A549 (cell line): ENCODE measurements at regions not wholly inside any gene's neighbourhood (a gene's known extent, or its start where the extent isn't known, plus 50 kb on each side); places are given as distances from the start of the nearest gene placed in this dataset.

Experiments
- ATAC-seq, 2 experiments: fragments of 200-7000 bp in 1 of 2; fragments of >200 bp in 1 of 2; cut with Nextera tagmentation in 1 of 2; cut with Tn5 transposase in 1 of 2; 3 replicates each; pipeline versions ENCODE4 v1.8.0 to v1.9.1; 2018 to 2020; ENCODE audit warnings: mild to moderate bottlenecking in 1 of 2, moderate library complexity in 1 of 2
- CTCF ChIA-PET: fragments of 300-600 bp; sonication (Branson Sonifier 250); formaldehyde crosslinking; extraction: SDS; loops from one replicate; lab custom pipeline; 2021; ENCODE audit warnings: antibody characterized with exemption, inconsistent platforms; lab: Yijun Ruan, JAX
- POLR2A ChIA-PET: fragments of 350-600 bp; formaldehyde crosslinking; extraction: SDS; loops from one replicate; lab custom pipeline; 2021; ENCODE audit warnings: antibody characterized with exemption, inconsistent platforms; lab: Yijun Ruan, JAX
- DNase-seq, 2 experiments: peaks; one replicate each; pipeline versions ENCODE4 v3.0.0 to v3.0.0-alpha.2; 2011 to 2016; ENCODE audit warnings: low read depth in 1 of 2, low spot score in 1 of 2
- FAIRE-seq: peaks from 2 replicates; lab custom pipeline; 2011; peaks lifted over from hg19 to GRCh38; lab: Jason Lieb, UNC
- H3K27ac ChIP-seq, 2 experiments: fragments of >200 bp; sonication (Bioruptor Twin); formaldehyde crosslinking; 3 replicates each; pipeline ENCODE4 v1.5.1; 2016 to 2017
- H3K4me1 ChIP-seq: fragments of >200 bp; sonication (Bioruptor Twin); formaldehyde crosslinking; 3 replicates; pipeline ENCODE4 v1.6.1; 2016
- H3K4me2 ChIP-seq: fragments of >200 bp; sonication (Bioruptor Twin); formaldehyde crosslinking; 3 replicates; pipeline ENCODE4 v1.6.1; 2016
- H3K4me3 ChIP-seq: fragments of >200 bp; sonication (Bioruptor Twin); formaldehyde crosslinking; 3 replicates; pipeline ENCODE4 v1.5.1; 2016
- H3K9me3 ChIP-seq: fragments of >200 bp; sonication (Bioruptor Twin); formaldehyde crosslinking; 3 replicates; pipeline ENCODE4 v1.6.1; 2016
- BHLHE40 ChIP-seq: IDR thresholded peaks from 2 replicates; pipeline ENCODE4 v1.6.1; 2012; ENCODE audit warnings: low read depth, low read length, inconsistent platforms
- CBX2 ChIP-seq: fragments of 200-600 bp; sonication (generic); IDR thresholded peaks from 2 replicates; pipeline ENCODE4 v1.6.1; 2016; ENCODE audit warnings: low read depth, mild to moderate bottlenecking, borderline replicate concordance
- CBX8 ChIP-seq: fragments of 200-600 bp; sonication (generic); IDR thresholded peaks from 2 replicates; pipeline ENCODE4 v1.6.1; 2016
- CEBPB ChIP-seq, 2 experiments: fragments of >200 bp in 1 of 2; sonication (Bioruptor Twin) in 1 of 2; formaldehyde crosslinking in 1 of 2; IDR thresholded peaks; 2 replicates each; pipeline ENCODE4 v1.6.1; 2012 to 2016
- CHD2 ChIP-seq: fragments of 150-350 bp; IDR thresholded peaks from 2 replicates; pipeline ENCODE4 v1.6.1; 2014; ENCODE audit warnings: low read length; ENCODE audit not compliant: partially characterized antibody
- CHD4 ChIP-seq: fragments of 200-600 bp; sonication (generic); IDR thresholded peaks from 2 replicates; pipeline ENCODE4 v1.6.1; 2016; ENCODE audit warnings: antibody characterized with exemption, mild to moderate bottlenecking, borderline replicate concordance
- EHMT2 ChIP-seq: fragments of 200-600 bp; sonication (generic); IDR thresholded peaks from 2 replicates; pipeline ENCODE4 v1.6.1; 2016; ENCODE audit warnings: antibody characterized with exemption, low read depth, mild to moderate bottlenecking, moderate library complexity
- EP300 ChIP-seq, 2 experiments: fragments of >200 bp; sonication (Bioruptor Twin); formaldehyde crosslinking; IDR thresholded peaks; 2 replicates in 1 of 2; 3 replicates in 1 of 2; pipeline ENCODE4 v1.6.1; 2016 to 2017
- FOXS1 ChIP-seq: fragments of 250-450 bp; sonication (Bioruptor Pico); IDR thresholded peaks from 2 replicates; pipeline ENCODE4 v1.5.0; 2020; ENCODE audit warnings: mild to moderate bottlenecking, moderate library complexity
- HDAC2 ChIP-seq: fragments of 200-600 bp; sonication (generic); IDR thresholded peaks from 2 replicates; pipeline ENCODE4 v1.6.1; 2016
- HEYL ChIP-seq: fragments of 250-450 bp; sonication (Bioruptor Pico); IDR thresholded peaks from 2 replicates; pipeline ENCODE4 v1.8.0; 2021; ENCODE audit warnings: mild to moderate bottlenecking, moderate library complexity
- HOXB5 ChIP-seq: fragments of 250-450 bp; sonication (Bioruptor Pico); IDR thresholded peaks from 2 replicates; pipeline ENCODE4 v1.5.0; 2020; ENCODE audit warnings: mild to moderate bottlenecking, moderate library complexity
- JUNB ChIP-seq: fragments of >200 bp; sonication (Bioruptor Twin); formaldehyde crosslinking; IDR thresholded peaks from 2 replicates; pipeline ENCODE4 v1.6.1; 2016
- KDM5A ChIP-seq: fragments of 200-600 bp; sonication (generic); IDR thresholded peaks from 2 replicates; pipeline ENCODE4 v1.6.1; 2016; ENCODE audit warnings: antibody characterized with exemption, mild to moderate bottlenecking
- MAZ ChIP-seq: fragments of 150-350 bp; IDR thresholded peaks from 2 replicates; pipeline ENCODE4 v1.6.1; 2014; ENCODE audit warnings: antibody characterized with exemption, low read depth, low read length, borderline replicate concordance
- NR3C1 ChIP-seq: fragments of >200 bp; sonication (Bioruptor Twin); formaldehyde crosslinking; IDR thresholded peaks from 3 replicates; pipeline ENCODE4 v1.6.1; 2017
- PHF8 ChIP-seq: fragments of 200-600 bp; sonication (generic); IDR thresholded peaks from 2 replicates; pipeline ENCODE4 v1.6.1; 2016; ENCODE audit warnings: low read depth, mild to moderate bottlenecking, antibody characterized with exemption, moderate library complexity, borderline replicate concordance
- POLR2A ChIP-seq: IDR thresholded peaks from 2 replicates; pipeline ENCODE4 v1.6.1; 2012; ENCODE audit warnings: mild to moderate bottlenecking, low read length
- POLR2AphosphoS2 ChIP-seq: conservative IDR thresholded peaks from 2 replicates; pipeline ENCODE4 v1.6.1; 2012; ENCODE audit warnings: low read length, improper control_type of control experiment, inconsistent platforms
- RAD21 ChIP-seq, 2 experiments: fragments of >200 bp in 1 of 2; sonication (Bioruptor Twin) in 1 of 2; formaldehyde crosslinking in 1 of 2; IDR thresholded peaks in 1 of 2; conservative IDR thresholded peaks in 1 of 2; 2 replicates in 1 of 2; 3 replicates in 1 of 2; pipeline ENCODE4 v1.6.1; 2012 to 2018; ENCODE audit warnings: inconsistent platforms in 1 of 2
- RNF2 ChIP-seq: fragments of 200-600 bp; sonication (generic); IDR thresholded peaks from 2 replicates; pipeline ENCODE4 v1.6.1; 2016; ENCODE audit warnings: low read depth, mild to moderate bottlenecking, antibody characterized with exemption, moderate library complexity, borderline replicate concordance
- TFCP2L1 ChIP-seq: fragments of 250-450 bp; sonication (Bioruptor Pico); IDR thresholded peaks from 2 replicates; pipeline ENCODE4 v1.5.0; 2021; ENCODE audit warnings: mild to moderate bottlenecking
- TP53 ChIP-seq: fragments of 250-450 bp; sonication (Bioruptor Pico); IDR thresholded peaks from 2 replicates; pipeline ENCODE4 v1.5.0; 2021; ENCODE audit warnings: mild to moderate bottlenecking, moderate library complexity
- ZC3H11A ChIP-seq: fragments of 450-650 bp; IDR thresholded peaks from 2 replicates; pipeline ENCODE4 v1.6.1; 2014; ENCODE audit warnings: antibody characterized with exemption, mild to moderate bottlenecking
- WGBS: methylation state at CpG from one replicate; pipeline ENCODE4 v1.1.6; 2017; ENCODE audit errors: missing lambda C conversion rate; 5-methylcytosine and 5-hydroxymethylcytosine counted together
- TF ChIP-seq, protein P1 (sequence below): fragments of 250-450 bp; sonication (Bioruptor Pico); IDR thresholded peaks from 2 replicates; pipeline ENCODE4 v1.5.0; 2020; ENCODE audit warnings: low read depth, mild to moderate bottlenecking, moderate library complexity
- TF ChIP-seq, protein P2 (sequence below): fragments of 200-600 bp; sonication (generic); IDR thresholded peaks from 2 replicates; pipeline ENCODE4 v1.6.1; 2016; ENCODE audit warnings: antibody characterized with exemption, mild to moderate bottlenecking, moderate library complexity
- TF ChIP-seq, protein P3 (sequence below): fragments of 450-650 bp; IDR thresholded peaks from 2 replicates; pipeline ENCODE4 v1.6.1; 2014; ENCODE audit warnings: antibody characterized with exemption
- TF ChIP-seq, protein P4 (sequence below): fragments of >200 bp; sonication (Bioruptor Twin); formaldehyde crosslinking; IDR thresholded peaks from 3 replicates; pipeline ENCODE4 v1.5.1; 2016

DNA sequence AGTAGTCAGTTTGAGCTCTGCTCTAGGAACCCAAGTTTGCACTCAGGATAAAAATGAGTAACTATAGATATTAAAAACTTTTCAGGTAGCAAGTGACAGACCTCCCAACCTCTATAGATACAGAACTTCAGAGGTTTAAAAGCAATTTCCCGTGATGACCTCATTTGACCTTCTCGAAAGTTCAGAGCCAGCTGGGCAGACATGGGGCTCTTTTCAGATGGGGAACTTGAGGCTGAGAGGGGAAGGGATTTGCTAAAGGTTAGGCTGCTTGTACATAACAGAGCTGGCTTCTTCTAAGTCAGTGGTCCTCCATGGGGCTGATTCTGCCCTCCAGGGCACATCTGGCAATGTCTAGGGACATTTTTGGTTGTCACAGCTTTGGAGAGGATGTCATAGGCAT, 58.8 kb upstream of the ZNF831 start (continued):
- no peak for TF ChIP-seq RAD21 (conservative IDR thresholded peaks at IDR 0.05 in 1 of 2, IDR thresholded peaks at IDR 0.05 in 1 of 2)
- TF ChIP-seq BHLHE40, result no peak
- no peak for TF ChIP-seq CBX2
- TF ChIP-seq TP53 (CRISPR knock-in tag), result no peak
- TF ChIP-seq CHD4, result no peak
- no peak for TF ChIP-seq PHF8
- no peak for TF ChIP-seq MAZ
- no peak for TF ChIP-seq CHD2
- TF ChIP-seq, all 56 proteins: peak for 0

DNA sequence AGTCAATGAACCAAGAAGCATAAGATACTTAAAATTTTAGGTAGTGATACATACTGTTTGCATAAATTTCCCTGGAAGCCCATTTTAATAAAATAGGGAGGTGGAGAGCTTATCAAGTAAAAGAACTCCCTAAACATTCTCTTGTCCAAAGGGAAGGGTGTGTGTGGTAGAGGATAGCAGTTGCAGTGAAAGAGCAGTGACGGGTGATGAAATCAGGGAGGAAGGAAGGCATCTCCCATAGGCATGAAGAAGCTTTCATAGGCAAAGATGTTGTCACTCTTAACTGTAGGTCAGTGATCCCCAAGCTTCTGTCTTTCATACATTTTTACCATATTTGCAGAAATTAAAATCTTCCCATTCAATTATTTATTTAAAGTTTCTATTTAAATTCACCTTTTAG, 60.0 kb upstream of the ZNF831 start:
- no peak overlapping the region for H3K27ac ChIP-seq
- ATAC-seq, result no peak
- CTCF ChIA-PET, result interaction anchor here (1.8 to 1.9 kb wide), 2 partner anchors 16 to 301 kb away, joined by 6 to 7 read pairs; no protein-coding TSS in a partner anchor
- H3K4me2 ChIP-seq, result no peak overlapping the region
- FAIRE-seq, result no peak
- TF ChIP-seq EHMT2, result no peak
- TF ChIP-seq, protein P1, sequence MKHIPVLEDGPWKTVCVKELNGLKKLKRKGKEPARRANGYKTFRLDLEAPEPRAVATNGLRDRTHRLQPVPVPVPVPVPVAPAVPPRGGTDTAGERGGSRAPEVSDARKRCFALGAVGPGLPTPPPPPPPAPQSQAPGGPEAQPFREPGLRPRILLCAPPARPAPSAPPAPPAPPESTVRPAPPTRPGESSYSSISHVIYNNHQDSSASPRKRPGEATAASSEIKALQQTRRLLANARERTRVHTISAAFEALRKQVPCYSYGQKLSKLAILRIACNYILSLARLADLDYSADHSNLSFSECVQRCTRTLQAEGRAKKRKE (CRISPR knock-in tag), result no peak
- no peak for TF ChIP-seq NR3C1
- no peak for TF ChIP-seq POLR2A
- TF ChIP-seq, protein P2, sequence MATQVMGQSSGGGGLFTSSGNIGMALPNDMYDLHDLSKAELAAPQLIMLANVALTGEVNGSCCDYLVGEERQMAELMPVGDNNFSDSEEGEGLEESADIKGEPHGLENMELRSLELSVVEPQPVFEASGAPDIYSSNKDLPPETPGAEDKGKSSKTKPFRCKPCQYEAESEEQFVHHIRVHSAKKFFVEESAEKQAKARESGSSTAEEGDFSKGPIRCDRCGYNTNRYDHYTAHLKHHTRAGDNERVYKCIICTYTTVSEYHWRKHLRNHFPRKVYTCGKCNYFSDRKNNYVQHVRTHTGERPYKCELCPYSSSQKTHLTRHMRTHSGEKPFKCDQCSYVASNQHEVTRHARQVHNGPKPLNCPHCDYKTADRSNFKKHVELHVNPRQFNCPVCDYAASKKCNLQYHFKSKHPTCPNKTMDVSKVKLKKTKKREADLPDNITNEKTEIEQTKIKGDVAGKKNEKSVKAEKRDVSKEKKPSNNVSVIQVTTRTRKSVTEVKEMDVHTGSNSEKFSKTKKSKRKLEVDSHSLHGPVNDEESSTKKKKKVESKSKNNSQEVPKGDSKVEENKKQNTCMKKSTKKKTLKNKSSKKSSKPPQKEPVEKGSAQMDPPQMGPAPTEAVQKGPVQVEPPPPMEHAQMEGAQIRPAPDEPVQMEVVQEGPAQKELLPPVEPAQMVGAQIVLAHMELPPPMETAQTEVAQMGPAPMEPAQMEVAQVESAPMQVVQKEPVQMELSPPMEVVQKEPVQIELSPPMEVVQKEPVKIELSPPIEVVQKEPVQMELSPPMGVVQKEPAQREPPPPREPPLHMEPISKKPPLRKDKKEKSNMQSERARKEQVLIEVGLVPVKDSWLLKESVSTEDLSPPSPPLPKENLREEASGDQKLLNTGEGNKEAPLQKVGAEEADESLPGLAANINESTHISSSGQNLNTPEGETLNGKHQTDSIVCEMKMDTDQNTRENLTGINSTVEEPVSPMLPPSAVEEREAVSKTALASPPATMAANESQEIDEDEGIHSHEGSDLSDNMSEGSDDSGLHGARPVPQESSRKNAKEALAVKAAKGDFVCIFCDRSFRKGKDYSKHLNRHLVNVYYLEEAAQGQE, result no peak
- 9% methylated on average over 1 of the region's 1 CpG for WGBS
- POLR2A ChIA-PET, result no interaction called here
- H3K4me1 ChIP-seq, result no peaks in the 10 kb centered on the region
- H3K4me3 ChIP-seq, result no peak overlapping the region
- H3K9me3 ChIP-seq, result no peaks in the 10 kb centered on the region
- DNase-seq, result no peak

DNA sequence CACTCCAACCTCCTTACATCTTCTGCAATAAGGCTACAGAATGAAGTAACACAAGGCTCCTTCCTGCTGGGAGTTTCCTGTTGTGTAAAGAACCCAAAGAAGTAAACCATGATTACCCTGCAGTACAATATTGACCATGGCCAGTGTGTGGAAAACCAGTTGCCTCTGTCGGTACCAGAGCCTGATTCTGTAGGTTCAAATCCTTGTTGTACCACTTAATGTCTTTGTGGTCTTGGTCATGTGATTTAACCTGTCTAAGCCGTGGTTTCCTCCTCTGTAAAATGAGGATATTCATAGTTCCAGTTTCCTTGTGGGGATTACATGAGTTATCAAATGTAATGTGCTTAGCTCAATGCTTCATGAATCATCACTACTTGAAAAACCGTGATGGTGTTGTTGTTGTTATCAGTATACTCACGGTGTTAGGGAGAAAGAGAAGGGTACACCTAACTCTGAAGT, 60.3 kb upstream of the PRELID3B start:
- POLR2A ChIA-PET, result no interaction called here

More for the DNA sequence above, 60.3 kb upstream of the PRELID3B start:
- Histone ChIP-seq H3K4me1 (no peaks in the 10 kb centered on the region), H3K27ac (no peak overlapping the region), H3K9me3 (no peaks in the 10 kb centered on the region), H3K4me2 (no peak overlapping the region), H3K4me3 (no peak overlapping the region)
- DNase-seq (no peak), FAIRE-seq (no peak), ATAC-seq (no peak)
- TF ChIP-seq KDM5A (no peak), HDAC2 (no peak), HEYL (no peak), CBX8 (no peak), RNF2 (no peak), FOXS1 (no peak), HOXB5 (CRISPR knock-in tag) (no peak), TFCP2L1 (no peak), POLR2AphosphoS2 (no peak), EP300 (IDR thresholded peaks at IDR 0.05) (no peak), RAD21 (conservative IDR thresholded peaks at IDR 0.05 in 1 of 2, IDR thresholded peaks at IDR 0.05 in 1 of 2) (no peak), JUNB (no peak), CEBPB (IDR thresholded peaks at IDR 0.05) (no peak), ZC3H11A (no peak)
- TF ChIP-seq, protein P3, sequence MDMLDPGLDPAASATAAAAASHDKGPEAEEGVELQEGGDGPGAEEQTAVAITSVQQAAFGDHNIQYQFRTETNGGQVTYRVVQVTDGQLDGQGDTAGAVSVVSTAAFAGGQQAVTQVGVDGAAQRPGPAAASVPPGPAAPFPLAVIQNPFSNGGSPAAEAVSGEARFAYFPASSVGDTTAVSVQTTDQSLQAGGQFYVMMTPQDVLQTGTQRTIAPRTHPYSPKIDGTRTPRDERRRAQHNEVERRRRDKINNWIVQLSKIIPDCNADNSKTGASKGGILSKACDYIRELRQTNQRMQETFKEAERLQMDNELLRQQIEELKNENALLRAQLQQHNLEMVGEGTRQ, result no peak
- TF ChIP-seq, protein P4, sequence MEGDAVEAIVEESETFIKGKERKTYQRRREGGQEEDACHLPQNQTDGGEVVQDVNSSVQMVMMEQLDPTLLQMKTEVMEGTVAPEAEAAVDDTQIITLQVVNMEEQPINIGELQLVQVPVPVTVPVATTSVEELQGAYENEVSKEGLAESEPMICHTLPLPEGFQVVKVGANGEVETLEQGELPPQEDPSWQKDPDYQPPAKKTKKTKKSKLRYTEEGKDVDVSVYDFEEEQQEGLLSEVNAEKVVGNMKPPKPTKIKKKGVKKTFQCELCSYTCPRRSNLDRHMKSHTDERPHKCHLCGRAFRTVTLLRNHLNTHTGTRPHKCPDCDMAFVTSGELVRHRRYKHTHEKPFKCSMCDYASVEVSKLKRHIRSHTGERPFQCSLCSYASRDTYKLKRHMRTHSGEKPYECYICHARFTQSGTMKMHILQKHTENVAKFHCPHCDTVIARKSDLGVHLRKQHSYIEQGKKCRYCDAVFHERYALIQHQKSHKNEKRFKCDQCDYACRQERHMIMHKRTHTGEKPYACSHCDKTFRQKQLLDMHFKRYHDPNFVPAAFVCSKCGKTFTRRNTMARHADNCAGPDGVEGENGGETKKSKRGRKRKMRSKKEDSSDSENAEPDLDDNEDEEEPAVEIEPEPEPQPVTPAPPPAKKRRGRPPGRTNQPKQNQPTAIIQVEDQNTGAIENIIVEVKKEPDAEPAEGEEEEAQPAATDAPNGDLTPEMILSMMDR, result no peak
- 7% methylated on average over 4 of the region's 4 CpGs for WGBS
- CTCF ChIA-PET, result interaction anchor here (1.7 to 1.8 kb wide), 2 partner anchors 15 to 301 kb away, joined by 5 to 7 read pairs; no protein-coding TSS in a partner anchor
